NCI-H460 (cell line): ENCODE measurements at regions not wholly inside any gene's neighbourhood (a gene's known extent, or its start where the extent isn't known, plus 50 kb on each side); places are given as distances from the start of the nearest gene placed in this dataset.
"Not testable (repeated sequence)": the region's sequence is repeated elsewhere in the genome, so short reads cannot be mapped to it uniquely, and the experiment has no call there.

Experiments used
- DNase-seq: peaks from one replicate; pipeline ENCODE4 v3.0.0-alpha.2; 2016; ENCODE audit warnings: low read depth; ENCODE audit errors: extremely low read depth

DNA sequence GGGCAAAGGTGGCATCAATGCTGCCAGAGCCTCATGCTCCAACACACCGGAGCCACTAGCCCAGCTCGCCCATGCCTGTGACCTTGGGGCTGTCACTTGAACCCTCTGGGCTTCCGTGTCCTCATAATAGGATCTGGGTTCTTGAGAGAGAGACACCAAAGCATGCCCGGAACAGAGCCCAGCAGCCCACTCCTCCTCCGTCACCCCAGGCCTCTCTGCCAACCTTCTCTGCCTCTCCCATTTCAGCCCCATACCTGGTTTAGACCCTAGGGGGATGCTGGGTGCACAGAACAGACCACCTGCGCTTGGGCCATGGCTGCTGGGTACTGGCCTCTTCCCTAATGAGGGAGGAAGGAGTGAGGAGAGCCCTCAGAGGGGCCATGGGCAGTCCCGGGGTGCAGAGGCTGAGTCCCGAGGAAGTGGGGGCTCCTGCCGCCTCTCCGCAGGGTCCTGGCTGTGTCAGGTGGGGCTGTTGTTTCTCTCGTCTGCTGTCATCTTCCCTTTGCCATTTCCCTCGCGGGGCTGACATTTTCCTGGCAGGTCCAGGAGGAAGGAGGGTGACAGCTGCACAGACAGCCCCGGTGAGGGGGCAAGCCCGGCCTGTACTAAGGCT is 172.4 kb upstream of the RTL1 start:
- no peak for DNase-seq

DNA sequence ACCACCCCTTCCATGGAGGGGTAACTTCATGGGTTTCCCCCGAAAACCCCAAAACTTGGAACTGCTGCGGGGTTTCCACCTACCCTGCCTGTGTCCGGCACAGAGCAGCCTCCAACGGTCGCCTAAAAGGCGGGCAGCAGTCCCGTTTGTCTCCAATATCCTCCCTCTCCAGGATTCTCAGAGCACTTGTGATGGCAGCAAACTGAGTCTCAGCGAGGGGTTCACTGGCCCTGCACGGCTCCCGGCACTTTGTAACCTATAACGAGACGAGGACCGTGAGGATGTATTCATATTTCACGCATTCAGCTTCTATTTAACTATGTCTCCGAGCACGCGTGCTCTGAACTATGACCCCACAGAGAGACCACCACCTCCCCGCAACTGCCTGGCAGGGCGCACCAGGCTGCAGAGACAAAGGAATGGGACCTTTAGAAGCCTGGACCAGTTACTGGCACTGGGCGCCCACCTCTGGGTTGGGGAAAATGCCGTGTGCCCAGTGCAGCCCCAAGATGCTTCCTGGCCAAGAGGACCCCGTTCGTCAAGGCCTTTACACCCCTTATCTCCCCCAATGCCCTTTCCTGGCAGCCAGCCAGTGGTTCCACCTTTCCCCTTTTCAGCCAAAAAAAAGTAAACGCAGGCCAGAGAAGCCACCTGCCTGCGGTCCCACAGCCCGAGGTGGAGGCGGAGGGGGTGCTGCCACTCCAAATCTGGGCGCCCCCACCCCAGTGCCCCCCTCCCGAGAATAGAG is 173.1 kb upstream of the RTL1 start:
- DNase-seq = no peak

DNA sequence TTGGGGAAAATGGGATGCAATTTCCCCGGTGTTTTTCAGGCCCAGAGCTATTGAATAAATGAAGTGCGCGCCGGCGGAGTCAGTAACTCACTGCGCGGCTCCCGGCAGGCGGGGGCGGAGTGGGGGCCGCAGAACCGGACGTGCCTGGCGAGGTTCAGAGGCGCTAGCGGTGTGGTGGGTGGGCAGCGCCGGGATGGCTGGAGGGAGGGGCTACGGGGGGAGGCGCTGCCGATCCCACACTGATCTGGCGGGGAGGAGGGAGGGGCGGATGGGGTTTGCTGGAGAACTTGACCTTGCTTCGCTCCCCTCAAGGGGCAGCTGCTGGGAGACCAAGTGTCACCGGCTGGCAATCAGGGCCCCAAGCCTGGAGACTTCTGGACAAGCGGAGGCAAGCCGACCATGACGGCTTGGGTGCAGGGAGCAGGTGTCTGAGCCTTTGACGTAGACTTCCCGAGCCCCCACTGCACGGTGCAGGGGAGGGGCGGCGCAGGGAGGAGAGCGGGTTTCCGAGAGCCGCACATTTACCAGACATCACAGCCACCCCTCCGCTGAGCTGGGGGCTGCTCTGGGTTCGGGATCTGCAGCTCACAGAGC is 174.1 kb upstream of the RTL1 start:
- no peak for DNase-seq

DNA sequence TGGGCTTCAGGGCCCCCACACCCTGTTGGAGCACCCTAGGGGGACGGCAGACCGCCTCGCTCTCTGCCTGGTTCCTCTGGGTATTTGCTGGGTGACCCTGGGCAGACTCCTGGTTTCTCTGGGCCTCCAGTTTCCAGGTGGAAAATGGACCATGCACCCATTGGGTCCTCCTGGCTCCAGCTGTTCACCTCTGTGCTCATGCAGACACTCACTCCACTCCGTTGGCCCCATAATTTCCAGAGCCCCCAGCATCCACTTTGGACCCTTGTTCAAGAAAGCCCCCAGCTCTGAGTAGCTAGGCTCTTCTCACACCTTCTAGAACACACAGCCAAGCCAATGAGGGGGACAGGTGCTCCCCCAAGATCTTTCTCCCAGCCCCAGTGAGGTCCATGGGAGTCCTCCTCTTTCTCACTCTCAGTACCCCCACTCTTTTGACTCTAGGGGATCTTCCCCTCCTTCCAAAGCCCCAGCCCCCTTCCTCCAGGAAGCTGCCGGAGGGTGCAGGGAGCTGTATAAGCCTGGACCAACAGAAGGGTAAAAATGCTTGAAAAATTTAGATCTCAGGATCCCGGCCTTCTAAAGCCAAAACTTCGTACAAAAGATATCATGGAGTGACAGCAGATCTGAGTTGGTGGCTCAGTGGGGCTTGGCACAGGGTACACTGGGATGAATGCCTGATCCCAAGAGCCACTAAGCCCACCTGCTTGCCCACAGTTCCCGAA is 174.8 kb upstream of the RTL1 start:
- DNase-seq = no peak

DNA sequence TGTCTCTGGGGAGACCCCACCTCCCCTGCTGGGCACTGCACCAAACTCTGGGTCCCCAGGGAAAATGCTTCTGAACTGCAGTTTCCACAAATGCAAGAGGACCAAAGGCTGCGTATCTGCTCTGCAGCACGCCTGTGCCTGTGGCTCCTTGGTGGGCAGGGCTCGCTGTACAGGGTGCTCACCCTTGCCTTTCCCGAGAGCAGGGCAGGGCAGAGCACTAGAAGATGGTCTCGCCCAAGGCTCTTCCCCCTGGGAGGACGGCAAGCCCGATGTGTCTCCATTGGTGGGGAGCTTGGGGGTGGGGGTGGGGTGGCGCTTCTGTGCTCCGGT is 175.3 kb upstream of the RTL1 start:
- DNase-seq = no peak

DNA sequence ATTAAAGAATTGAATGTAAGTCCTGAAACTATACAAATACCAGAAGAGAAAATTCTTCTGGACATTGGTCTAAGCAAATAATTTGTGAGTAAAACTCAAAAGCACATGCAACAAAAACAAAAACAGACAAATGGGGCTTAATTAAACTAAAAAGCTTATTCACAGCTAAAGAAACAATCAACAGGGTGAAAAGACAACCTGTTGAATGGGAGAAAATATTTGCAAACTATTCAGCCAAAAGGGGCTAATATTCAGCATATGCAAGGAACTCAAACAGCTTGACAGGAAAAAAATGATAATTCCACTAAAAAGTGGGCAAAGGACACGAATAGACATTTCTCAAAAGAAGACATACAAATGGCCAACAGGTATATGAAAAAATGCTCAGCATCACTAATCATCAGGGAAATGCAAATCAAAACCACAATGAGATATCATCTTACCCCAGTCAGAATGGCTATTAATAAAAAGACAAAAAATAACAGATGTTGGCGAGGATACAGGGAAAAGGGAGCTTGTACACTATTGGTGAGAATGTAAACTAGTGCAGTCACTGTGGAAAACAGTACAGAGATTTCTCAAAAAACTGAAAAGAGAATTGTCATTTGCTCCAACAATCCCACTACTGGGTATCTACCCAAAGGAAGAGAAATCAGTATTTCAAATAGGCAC is 177.5 kb upstream of the RTL1 start:
- no peak for DNase-seq

DNA sequence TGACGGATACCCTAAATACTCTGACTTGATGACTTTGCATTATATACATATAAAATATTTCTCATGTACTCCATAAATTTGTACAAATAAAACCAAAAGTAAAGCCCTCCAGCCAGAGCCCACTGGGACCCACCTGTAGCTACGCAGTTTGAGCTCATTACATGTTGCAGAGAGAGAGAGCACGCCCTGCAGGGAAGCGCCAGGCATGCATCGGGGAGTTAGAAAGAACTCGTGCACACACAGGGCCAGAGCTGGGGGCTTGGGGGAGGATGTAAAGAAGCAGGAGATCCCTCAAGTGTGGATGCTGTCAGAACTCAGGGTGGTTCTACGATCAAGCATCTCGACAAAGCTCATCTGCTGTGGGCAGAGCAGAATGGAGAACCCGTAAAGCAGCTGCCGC is 178.5 kb upstream of the RTL1 start:
- no peak for DNase-seq

DNA sequence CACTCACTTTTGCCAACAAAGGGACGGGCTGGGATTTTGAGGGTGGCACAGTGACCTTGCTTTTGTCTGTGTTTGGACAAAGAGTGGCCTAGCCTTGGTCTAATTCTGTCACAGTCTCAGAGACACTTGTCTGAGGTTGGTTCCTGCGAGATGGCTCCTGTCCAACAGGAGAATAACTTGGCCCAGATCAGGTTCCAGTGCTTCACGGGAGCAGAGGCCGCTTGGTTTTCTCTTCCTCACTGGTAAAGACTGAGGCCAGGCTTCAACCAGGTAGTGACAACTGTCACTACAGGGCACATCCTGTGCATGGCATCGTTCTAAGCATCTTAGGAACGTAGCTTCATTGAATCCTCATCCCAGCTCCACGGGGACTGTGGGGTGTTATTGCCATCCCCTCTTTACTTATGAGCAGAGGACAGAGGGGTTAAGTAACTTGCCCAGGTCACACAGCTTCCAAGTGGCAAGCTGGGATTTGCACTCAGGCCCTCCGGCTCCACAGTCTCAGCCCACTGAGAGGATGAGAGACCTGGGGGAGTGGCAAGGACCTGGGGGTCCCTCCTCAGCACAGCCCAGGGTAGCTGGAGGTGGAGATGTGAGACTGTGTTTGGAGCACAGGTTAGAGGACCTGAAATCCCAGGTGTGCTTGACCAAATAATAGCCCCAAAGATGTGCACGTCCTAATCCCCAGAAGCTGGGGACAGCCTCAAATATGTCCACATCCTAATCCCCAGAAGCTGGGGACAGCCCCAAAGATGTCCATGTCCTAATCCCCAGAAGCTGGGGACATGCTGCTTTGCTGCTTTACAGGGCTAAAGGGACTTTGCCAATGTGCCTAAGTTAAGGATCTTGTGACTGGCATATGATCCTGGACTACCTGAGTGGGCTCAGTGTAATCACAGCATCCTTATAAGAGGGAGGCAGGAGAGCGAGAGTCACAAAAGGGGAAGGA is 179.2 kb upstream of the RTL1 start:
- no peak for DNase-seq

DNA sequence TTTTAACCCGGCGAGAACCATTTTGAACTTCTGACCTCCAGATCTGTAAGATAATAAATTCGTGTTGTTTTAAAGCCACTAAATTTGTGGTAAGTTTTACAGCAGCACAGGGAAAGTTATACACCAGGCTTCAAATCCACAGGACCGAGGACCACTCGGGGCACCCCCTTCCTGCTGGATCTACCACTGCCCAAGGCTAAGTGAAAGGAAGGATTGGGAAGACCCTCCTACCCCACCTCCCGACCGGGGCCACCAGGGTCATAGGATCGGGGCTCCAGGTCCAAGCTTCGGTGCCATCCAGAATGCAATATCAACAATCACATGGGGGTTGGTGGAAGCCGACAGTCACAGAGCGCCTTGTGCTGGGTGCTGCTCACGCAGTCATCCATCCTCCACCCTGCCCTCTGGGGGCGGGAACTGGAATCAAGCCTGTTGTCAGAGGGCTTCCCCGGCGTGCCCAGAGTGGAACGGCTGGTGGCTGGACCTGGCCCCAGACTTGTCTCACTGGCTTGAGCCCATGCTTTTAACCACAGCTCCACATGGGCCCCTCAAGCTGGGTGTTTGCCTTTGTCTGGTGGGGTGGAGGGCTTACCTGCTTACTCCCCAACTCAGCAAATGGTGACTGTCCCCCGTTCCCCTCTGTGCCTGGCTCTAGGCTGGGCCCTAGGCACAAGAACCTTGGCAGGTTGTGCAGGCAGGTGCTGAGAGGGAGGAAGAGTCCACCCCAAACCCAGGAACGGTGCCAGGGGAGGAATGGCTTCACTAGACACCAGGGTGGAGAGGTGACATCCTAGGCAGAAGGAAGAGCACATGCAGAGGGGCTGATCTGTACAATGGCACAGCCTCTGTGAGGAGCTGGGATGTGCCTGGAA is 180.3 kb upstream of the RTL1 start:
- peak; percentile 44 for DNase-seq

DNA sequence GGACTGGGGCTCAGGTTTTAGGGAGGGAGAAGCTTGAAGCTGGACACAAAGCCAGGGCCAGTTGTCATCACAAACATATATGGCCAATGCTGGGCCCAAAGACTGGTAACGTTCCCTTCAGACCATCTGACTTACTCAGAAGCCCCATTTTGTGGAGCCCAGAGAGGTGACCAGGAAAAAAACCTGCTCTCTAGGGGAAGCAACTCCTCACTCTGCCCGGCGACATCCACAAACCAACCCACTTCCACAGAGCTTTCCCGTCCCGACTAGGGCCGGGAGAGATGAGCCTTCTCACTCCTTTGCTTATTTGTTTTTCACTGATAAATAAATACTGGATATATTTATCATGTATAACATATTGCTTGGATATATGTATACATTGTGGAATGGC is 180.9 kb upstream of the RTL1 start:
- DNase-seq = no peak

DNA sequence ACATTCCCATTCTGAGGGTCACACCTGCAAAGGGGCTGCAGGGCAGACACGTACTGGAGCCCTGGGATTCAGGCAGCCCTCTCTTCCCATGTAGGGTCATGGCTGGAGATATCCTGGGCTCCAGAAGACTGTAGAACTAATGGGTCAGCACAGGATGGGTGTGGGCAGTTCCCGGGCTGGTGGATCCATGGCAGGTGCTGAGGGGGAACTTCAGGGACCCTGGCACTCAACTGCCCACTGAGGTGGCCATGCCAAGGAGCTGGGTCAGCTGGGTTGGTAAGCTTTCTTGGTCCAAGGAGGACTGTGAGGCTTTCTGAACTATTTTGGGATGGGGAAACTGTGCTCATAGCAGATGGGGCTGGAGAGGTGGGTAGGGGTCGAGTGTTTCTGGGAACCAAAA is 183.4 kb upstream of the RTL1 start:
- no peak for DNase-seq

DNA sequence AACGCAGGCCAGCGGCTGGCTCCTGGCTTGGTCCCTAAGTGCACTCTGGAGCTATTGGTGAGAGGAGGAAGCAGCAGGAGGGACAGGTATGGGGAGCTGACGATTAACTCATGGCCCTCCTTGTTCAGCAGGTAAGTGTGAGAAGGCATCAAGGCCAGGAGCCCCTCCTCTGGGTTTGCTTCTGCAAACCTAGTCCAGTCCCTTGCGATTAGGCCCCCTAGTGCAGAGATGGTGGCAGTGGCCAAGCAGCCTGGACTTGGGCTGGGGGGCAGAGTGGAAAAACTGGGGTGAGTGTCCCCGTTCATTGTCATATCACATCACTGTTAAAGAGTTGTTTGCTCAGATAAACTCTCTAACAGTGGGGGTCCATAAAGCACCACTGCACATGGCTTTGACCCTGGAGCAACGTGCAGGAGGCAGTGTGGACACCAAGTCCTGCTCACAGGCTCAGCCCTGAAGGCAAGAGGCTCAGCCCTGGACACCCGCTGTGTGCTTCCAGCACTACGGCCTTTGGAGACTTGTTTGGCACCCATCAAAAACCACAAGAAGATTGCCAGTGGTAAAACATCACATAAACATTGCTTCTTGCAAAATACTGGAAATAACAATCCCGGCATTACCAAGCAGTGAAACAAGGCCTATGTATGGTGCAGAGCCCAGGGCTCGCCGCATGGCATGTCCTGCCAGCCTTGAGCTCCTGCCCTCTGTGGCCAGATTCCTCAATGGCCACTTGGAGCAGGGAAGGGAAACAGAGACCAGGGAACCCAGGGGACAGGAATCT is 184.3 kb upstream of the RTL1 start:
- no peak for DNase-seq

DNA sequence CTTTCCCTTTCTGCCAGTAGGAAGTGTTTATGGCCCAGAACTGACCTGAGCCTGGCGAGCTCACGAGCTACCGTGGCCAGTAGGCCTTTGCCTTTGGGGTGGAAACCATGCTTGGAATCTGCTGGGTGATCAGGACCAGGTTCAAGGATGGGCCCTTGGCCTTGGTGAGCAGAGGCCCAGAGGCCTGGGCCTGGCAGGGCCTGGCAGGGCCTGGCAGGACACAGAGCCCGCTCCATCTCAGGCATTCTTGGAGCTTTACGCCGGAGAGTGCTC is 184.8 kb upstream of the RTL1 start:
- DNase-seq = no peak

DNA sequence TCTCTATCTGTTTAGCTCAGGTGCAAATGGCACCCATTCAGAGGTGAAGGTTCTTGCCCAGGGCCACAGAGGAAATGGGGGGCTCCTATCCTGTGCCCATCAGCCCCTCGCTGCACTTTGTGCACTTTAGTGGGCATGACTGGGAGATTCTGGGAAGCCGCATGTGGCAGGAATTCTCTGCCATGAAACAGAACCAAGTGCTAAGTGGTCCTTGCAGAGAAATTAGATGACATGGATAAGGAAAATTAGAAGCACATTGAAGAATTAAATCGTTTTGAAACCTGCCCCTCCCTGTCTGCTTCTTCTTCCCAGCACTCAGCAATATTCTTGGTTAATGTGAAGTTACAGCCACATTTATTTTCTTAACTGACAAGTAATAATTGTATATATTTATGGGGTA is 185.2 kb upstream of the RTL1 start:
- DNase-seq = no peak

DNA sequence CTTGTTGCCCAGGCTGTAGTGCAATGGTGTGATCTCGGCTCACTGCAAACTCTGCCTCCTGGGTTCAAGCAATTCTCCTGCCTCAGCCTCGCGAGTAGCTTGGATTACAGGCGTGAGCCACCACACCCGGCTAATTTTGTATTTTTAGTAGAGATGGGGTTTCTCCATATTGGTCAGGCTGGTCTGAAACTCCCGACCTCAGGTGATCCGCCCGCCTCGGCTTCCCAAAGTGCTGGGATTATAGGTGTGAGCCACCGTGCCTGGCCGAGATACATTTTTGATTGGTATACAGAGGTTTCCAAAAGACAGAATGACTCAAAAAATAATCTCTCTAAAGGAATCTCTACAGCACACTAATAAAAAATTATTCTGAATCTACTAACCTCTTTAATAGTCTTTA is 187.0 kb upstream of the RTL1 start:
- not testable (repeated sequence) for DNase-seq

DNA sequence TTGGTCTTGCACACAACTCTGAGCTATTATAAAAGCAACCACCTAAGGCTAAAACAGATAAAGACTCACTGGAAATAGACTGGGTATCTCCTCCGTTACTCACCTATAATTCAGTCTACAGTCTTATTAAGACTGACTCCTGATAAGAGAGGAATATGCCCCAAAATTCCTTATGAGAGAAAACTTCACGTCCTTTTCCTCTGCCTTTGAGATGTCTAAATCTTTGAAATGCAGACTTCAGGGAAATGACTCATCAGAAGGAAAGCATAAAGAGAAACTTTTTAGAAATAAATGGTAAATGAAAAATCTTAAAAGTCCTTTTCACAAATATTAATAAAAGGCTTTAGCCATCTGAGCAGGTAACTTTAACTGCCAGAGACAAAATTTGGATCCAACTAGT is 187.5 kb upstream of the RTL1 start:
- no peak for DNase-seq

DNA sequence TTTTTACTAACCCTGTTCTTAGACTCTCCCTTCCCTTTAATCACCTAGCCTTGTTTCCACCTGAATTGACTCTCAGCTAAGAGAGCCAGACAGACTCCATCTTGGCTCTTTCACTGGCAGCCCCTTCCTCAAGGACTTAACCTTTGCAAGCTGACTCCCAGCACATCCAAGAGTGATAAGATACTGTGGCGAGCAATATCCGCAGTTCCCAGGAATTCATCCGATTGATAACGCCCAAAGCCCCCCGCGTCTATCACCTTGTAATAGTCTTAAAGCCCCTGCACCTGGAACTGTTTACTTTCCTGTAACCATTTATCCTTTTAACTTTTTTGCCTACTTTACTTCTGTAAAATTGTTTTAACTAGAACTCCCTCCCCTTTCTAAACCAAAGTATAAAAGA is 191.4 kb upstream of the RTL1 start:
- DNase-seq = not testable (repeated sequence)

DNA sequence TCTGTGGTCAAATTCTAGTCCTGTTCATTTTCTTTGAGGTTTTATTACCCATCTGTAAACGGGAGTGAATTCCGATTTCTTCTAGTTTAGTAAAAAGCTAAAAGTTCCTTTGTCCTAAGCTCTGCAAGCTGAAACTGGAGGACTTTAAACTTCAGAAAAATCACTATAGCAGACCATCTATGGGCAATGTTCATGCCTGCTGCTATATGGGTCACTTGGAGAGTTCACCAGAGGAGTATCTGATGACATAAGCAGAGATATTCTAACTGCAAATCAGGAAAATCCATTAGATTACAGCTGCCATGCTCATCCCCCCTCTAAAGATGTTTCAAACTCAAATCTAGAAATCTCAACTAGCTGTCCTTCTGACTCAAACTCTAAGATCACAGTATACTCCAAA is 193.0 kb upstream of the RTL1 start:
- DNase-seq = no peak
